ENCODE measurements at regions not wholly inside any gene's neighbourhood (a gene's known extent, or its start where the extent isn't known, plus 50 kb on each side); places are given as distances from the start of the nearest gene placed in this dataset.

DNA sequence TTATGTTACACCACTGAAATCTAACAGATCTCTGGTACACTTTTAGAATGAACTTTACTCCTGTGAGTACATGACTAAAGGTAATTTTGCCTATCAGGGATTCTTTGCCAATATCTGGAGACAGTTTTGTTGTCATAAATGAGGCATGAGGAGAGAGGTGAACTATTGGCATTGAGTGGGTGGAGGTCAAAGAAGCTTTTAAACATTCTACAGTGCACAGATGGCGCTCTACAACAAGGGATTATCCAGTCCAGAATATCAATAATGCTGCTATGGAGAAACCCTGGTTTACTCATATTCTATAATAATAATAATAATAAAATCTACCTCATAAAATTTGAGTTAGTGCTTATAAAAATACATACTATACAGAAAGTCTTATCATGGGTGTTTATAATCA, 702.3 kb downstream of the SI start:
- TF ChIP-seq CTCF (IDR thresholded peaks at IDR 0.05), result no peak; the same call in 1 of the 2 replicates

- no peak for TF ChIP-seq CTCF (IDR thresholded peaks at IDR 0.05)
These were observed 702.8 kb downstream of the SI start for GRCh38 chr3:164375538-164375937.

GRCh38 chr3:164371681-164372080, 706.6 kb downstream of the SI start:
- no peak for TF ChIP-seq CTCF (IDR thresholded peaks at IDR 0.05)

DNA sequence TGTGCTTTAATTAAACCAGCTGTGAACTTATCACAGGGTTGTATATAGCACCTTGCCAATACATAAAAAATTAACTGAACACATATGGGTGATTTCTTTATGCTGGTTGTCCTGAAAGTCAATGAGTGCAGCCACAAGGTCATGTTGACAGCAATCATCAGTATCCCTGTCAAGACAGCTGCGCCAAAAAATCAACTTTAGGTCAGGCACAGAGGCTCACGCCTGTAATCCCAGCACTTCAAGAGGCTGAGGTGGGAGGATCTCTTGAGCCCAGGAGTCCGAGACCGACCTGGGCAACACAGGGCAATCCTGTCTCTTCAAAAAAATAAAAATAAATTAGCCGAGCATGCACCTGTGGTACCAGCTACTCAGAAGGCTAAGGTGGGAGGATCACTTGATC, 707.3 kb downstream of the SI start:
- no peak for TF ChIP-seq CTCF (IDR thresholded peaks at IDR 0.05)

- no peak for TF ChIP-seq CTCF (IDR thresholded peaks at IDR 0.05)
These were observed 713.1 kb downstream of the SI start for GRCh38 chr3:164365242-164365641.

GRCh38 chr3:164364111-164364510, 714.2 kb downstream of the SI start:
- TF ChIP-seq CTCF (IDR thresholded peaks at IDR 0.05), result no peak

- no peak for TF ChIP-seq CTCF (IDR thresholded peaks at IDR 0.05)
These were observed 717.4 kb downstream of the SI start for GRCh38 chr3:164360738-164361406.

- no peak for TF ChIP-seq CTCF (IDR thresholded peaks at IDR 0.05)
These were observed 718.2 kb downstream of the SI start for GRCh38 chr3:164360078-164360578.
